Gastroesophageal sphincter (tissue), 3 donors: ENCODE measurements at regions not wholly inside any gene's neighbourhood (a gene's known extent, or its start where the extent isn't known, plus 50 kb on each side); places are given as distances from the start of the nearest gene placed in this dataset.

Experiments
- CTCF ChIP-seq, 4 experiments: fragments of 200-600 bp in 2 of 4; fragments of 450-650 bp in 2 of 4; sonication (generic) in 1 of 4; IDR thresholded peaks; one replicate each; pipeline ENCODE4 v1.5.1; 2017 to 2019; ENCODE audit warnings: antibody characterized with exemption in 4 of 4, mild to moderate bottlenecking in 2 of 4, moderate library complexity in 2 of 4
- EP300 ChIP-seq: sonication (generic); formaldehyde crosslinking; IDR thresholded peaks from one replicate; pipeline ENCODE4 v1.6.1; 2017; ENCODE audit warnings: antibody characterized with exemption, mild to moderate bottlenecking
- POLR2AphosphoS5 ChIP-seq: sonication (generic); formaldehyde crosslinking; IDR thresholded peaks from one replicate; pipeline ENCODE4 v1.6.1; 2017; ENCODE audit warnings: antibody characterized with exemption

GRCh38 chr13:40330950-40331349, 335.5 kb downstream of the FOXO1 start:
- TF ChIP-seq POLR2AphosphoS5: no peak
- no peak for TF ChIP-seq CTCF (IDR thresholded peaks at IDR 0.05)
- TF ChIP-seq EP300: no peak
